ENCODE measurements at regions not wholly inside any gene's neighbourhood (a gene's known extent, or its start where the extent isn't known, plus 50 kb on each side); places are given as distances from the start of the nearest gene placed in this dataset.

DNA sequence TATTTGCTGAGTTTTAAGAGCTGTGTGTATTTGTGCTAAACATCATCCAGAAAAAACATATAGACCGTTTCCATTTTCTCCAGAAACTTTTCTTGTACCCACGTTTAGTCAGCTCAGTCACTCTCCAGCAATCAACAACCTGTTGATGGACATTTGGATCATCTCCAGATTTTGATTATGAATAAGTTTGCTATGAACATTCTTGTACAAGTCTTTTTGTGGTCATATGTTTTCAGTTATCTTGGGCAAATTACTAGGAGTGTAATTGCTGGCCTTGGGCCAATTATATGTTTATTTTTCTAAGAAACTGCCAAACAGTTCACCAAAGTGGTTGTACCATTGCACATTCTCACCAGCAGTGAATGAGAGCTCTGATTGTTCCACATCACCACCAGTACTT, 221.8 kb downstream of the CENPF start:
- TF ChIP-seq POLR2A (IDR thresholded peaks at IDR 0.05) = no peak
- TF ChIP-seq, protein P1, sequence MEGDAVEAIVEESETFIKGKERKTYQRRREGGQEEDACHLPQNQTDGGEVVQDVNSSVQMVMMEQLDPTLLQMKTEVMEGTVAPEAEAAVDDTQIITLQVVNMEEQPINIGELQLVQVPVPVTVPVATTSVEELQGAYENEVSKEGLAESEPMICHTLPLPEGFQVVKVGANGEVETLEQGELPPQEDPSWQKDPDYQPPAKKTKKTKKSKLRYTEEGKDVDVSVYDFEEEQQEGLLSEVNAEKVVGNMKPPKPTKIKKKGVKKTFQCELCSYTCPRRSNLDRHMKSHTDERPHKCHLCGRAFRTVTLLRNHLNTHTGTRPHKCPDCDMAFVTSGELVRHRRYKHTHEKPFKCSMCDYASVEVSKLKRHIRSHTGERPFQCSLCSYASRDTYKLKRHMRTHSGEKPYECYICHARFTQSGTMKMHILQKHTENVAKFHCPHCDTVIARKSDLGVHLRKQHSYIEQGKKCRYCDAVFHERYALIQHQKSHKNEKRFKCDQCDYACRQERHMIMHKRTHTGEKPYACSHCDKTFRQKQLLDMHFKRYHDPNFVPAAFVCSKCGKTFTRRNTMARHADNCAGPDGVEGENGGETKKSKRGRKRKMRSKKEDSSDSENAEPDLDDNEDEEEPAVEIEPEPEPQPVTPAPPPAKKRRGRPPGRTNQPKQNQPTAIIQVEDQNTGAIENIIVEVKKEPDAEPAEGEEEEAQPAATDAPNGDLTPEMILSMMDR (IDR thresholded peaks at IDR 0.05) = no peak
- TF ChIP-seq POLR2AphosphoS5 (IDR thresholded peaks at IDR 0.05) = no peak

Measured in sigmoid colon (tissue), 4 donors.